Neural crest cell (in vitro differentiated cells): ENCODE measurements at regions not wholly inside any gene's neighbourhood (a gene's known extent, or its start where the extent isn't known, plus 50 kb on each side); places are given as distances from the start of the nearest gene placed in this dataset.
A peak's percentile ranks its signal among the peaks of the same experiment; 100 is the strongest.

ENCODE experiments used
- DNase-seq: peaks from one replicate; pipeline ENCODE4 v3.0.0; 2021; ENCODE audit warnings: low read depth, mixed read lengths, low spot score
- H3K27ac Mint-ChIP-seq: one replicate; pipeline ENCODE4 v1.8.0; 2021; ENCODE audit warnings: mild to moderate bottlenecking, mixed read lengths; ENCODE audit not compliant: unreplicated experiment
- H3K27me3 Mint-ChIP-seq: 2 replicates; pipeline ENCODE4 v1.8.0; 2021; ENCODE audit warnings: low read depth, mild to moderate bottlenecking, mixed read lengths
- H3K36me3 Mint-ChIP-seq: 2 replicates; pipeline ENCODE4 v1.8.0; 2021; ENCODE audit warnings: low read depth, mild to moderate bottlenecking, mixed read lengths
- H3K4me1 Mint-ChIP-seq: 2 replicates; pipeline ENCODE4 v1.8.0; 2021; ENCODE audit warnings: mixed read lengths
- H3K4me3 Mint-ChIP-seq: one replicate; pipeline ENCODE4 v1.8.0; 2021; ENCODE audit warnings: mild to moderate bottlenecking, mixed read lengths
- H3K9me3 Mint-ChIP-seq: 2 replicates; pipeline ENCODE4 v1.8.0; 2021; ENCODE audit warnings: mixed read lengths
- TF ChIP-seq, protein P1 (sequence below): fragments of 200-600 bp; sonication (generic); conservative IDR thresholded peaks from 2 replicates; pipeline ENCODE4 v1.5.0; 2021; ENCODE audit warnings: antibody characterized with exemption, mild to moderate bottlenecking

DNA sequence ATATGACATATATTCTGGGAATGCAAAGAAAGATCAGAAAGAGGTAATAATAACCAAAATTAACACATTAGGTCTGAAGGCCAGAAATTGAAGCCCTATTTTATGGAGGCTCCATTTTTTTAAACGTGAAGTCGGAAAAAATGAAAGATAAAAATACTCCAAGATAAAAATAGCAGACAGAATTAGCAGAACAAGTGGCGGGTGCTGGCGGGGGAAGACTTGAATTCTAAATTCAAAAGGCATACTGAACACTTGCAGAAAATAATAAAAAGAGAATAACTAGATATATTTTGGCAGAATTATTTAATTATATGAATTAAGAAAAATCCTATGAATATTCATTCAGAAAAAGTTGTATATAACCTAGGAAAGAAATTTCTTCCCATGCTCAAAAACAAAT lies 543.7 kb upstream of the ACO1 start:
- no peak overlapping the region for H3K27ac Mint-ChIP-seq
- DNase-seq = no peak
- no peaks in the 10 kb centered on the region for H3K36me3 Mint-ChIP-seq
- no peak overlapping the region for H3K4me3 Mint-ChIP-seq
- no peaks in the 10 kb centered on the region for H3K4me1 Mint-ChIP-seq
- TF ChIP-seq, protein P1, sequence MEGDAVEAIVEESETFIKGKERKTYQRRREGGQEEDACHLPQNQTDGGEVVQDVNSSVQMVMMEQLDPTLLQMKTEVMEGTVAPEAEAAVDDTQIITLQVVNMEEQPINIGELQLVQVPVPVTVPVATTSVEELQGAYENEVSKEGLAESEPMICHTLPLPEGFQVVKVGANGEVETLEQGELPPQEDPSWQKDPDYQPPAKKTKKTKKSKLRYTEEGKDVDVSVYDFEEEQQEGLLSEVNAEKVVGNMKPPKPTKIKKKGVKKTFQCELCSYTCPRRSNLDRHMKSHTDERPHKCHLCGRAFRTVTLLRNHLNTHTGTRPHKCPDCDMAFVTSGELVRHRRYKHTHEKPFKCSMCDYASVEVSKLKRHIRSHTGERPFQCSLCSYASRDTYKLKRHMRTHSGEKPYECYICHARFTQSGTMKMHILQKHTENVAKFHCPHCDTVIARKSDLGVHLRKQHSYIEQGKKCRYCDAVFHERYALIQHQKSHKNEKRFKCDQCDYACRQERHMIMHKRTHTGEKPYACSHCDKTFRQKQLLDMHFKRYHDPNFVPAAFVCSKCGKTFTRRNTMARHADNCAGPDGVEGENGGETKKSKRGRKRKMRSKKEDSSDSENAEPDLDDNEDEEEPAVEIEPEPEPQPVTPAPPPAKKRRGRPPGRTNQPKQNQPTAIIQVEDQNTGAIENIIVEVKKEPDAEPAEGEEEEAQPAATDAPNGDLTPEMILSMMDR = no peak
- H3K9me3 Mint-ChIP-seq = no peaks in the 10 kb centered on the region
- H3K27me3 Mint-ChIP-seq = no peaks in the 10 kb centered on the region

GRCh38 chr9:31847963-31848362 lies 536.5 kb upstream of the ACO1 start:
- TF ChIP-seq, protein P1 = no peak
- Mint-ChIP-seq H3K27me3 (no peaks in the 10 kb centered on the region), H3K36me3 (no peaks in the 10 kb centered on the region), H3K4me1 (no peaks in the 10 kb centered on the region), H3K27ac (no peak overlapping the region), H3K4me3 (no peak overlapping the region), H3K9me3 (no peaks in the 10 kb centered on the region)
- DNase-seq = no peak

DNA sequence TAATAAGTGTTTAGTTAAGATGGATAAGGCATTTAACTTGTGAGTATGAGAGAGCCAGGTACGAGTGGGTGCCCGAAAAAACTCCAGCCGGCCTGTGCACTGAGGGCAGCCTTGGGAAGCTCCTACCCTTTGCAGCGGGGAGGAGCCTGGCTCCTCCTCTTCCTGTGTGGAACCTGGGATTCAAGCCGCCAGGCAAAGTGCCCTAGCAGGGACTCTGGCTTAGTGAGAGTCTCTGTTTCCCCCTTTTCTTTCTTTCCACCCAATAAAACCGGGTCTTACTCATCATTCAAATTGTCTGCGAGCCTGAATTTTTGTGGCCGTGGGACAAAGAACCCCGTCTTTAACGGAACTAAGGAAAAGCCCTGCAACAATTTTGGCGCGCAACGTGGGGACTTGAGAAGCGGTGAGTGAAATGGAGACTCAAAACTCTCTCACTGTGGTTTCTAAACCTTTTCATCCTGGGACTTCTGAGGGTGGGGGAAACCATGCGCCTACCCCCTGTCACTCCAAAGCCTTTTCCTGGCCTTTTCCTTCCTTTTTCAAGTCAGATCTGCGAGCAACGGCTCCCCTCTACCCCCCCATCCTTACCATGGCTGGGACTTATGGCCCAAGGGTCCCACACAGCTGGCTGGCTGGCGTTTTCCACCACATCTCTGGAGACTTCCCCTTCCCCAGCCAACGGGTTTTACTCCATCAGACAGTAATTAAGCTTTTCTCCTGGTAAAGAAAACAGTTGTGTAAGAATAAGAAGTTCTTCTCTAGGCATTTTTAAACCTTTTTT lies 535.7 kb upstream of the ACO1 start:
- no peak for DNase-seq
- H3K4me1 Mint-ChIP-seq = no peaks in the 10 kb centered on the region
- H3K27me3 Mint-ChIP-seq = no peaks in the 10 kb centered on the region
- no peak overlapping the region for H3K4me3 Mint-ChIP-seq
- H3K27ac Mint-ChIP-seq = no peak overlapping the region
- no peaks in the 10 kb centered on the region for H3K9me3 Mint-ChIP-seq
- H3K36me3 Mint-ChIP-seq = no peaks in the 10 kb centered on the region
- TF ChIP-seq, protein P1 = no peak

DNA sequence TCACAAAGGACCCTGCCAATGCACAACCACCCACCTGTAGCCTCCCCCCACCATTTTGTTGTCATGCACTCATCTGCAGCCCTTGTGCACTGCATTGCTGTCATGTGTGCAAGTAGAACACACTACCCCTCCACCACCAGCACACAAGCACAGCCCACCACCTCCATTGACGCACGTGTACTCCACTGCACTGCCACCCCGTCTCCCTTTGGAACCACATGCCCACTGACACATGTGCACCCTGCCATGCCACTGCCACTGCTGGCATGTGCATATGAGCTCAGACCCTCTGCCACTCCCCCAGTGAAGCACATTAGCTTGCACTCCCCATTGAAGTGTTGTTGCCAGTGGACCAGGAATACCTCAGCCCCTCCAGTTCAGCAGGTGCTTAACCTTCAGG lies 530.3 kb upstream of the ACO1 start:
- TF ChIP-seq, protein P1 = no peak
- Mint-ChIP-seq H3K36me3 (no peaks in the 10 kb centered on the region), H3K4me3 (no peak overlapping the region), H3K27me3 (no peaks in the 10 kb centered on the region), H3K9me3 (peaks cover 4% of the 10 kb centered on the region), H3K4me1 (no peaks in the 10 kb centered on the region), H3K27ac (peak overlapping the region; percentile 27)
- DNase-seq = no peak

DNA sequence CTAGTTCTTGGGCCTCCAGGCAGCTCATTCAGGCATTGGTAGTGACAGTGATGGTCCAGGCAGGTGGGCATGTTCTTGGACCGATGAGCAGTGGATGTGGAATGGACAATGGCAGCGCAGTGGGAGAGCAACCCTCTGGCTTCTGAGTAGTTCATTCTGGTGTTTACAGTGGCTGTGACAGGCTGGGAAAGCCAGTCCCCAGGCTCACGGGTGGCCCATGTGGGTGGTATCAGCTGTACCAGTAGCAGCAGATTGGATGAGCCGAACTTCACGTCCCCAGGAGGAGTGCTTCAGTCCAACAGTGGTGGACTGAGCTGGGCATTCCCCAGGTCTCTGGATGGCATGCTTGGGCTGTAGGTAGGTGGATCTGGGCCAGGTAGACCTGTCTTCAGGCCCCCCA lies 515.6 kb upstream of the ACO1 start:
- TF ChIP-seq, protein P1 = no peak
- no peaks in the 10 kb centered on the region for H3K36me3 Mint-ChIP-seq
- H3K4me3 Mint-ChIP-seq = no peak overlapping the region
- DNase-seq = no peak
- peaks cover 3% of the 10 kb centered on the region for H3K9me3 Mint-ChIP-seq
- peaks cover 7% of the 10 kb centered on the region for H3K27me3 Mint-ChIP-seq
- no peak overlapping the region for H3K27ac Mint-ChIP-seq
- no peaks in the 10 kb centered on the region for H3K4me1 Mint-ChIP-seq
